Ishikawa (cell line): ENCODE measurements at regions not wholly inside any gene's neighbourhood (a gene's known extent, or its start where the extent isn't known, plus 50 kb on each side); places are given as distances from the start of the nearest gene placed in this dataset.

Experiments
- CEBPB ChIP-seq: IDR thresholded peaks from 2 replicates; pipeline ENCODE4 v1.6.1; 2012
- CREB1 ChIP-seq: IDR thresholded peaks from 2 replicates; pipeline ENCODE4 v1.6.1; 2012; ENCODE audit warnings: low read depth
- EGR1 ChIP-seq: IDR thresholded peaks from 2 replicates; pipeline ENCODE4 v1.6.1; 2012
- EP300 ChIP-seq: IDR thresholded peaks from 2 replicates; pipeline ENCODE4 v1.6.1; 2012; ENCODE audit warnings: borderline replicate concordance
- FOXM1 ChIP-seq: IDR thresholded peaks from 2 replicates; pipeline ENCODE4 v1.6.1; 2012; ENCODE audit warnings: low read depth, borderline replicate concordance
- MAX ChIP-seq: IDR thresholded peaks from 2 replicates; pipeline ENCODE4 v1.6.1; 2012
- NFIC ChIP-seq: IDR thresholded peaks from 2 replicates; pipeline ENCODE4 v1.6.1; 2012
- RAD21 ChIP-seq: IDR thresholded peaks from 2 replicates; pipeline ENCODE4 v1.6.1; 2012; ENCODE audit warnings: low read depth
- REST ChIP-seq: IDR thresholded peaks from 2 replicates; pipeline ENCODE4 v1.6.1; 2012; ENCODE audit warnings: low read depth, mild to moderate bottlenecking
- TAF1 ChIP-seq: IDR thresholded peaks from 2 replicates; pipeline ENCODE4 v1.6.1; 2012; ENCODE audit warnings: low read depth, mild to moderate bottlenecking
- TCF12 ChIP-seq: IDR thresholded peaks from 2 replicates; pipeline ENCODE4 v1.6.1; 2012; ENCODE audit warnings: low read depth
- TEAD4 ChIP-seq: IDR thresholded peaks from 2 replicates; pipeline ENCODE4 v1.6.1; 2012
- USF1 ChIP-seq: IDR thresholded peaks from 2 replicates; pipeline ENCODE4 v1.6.1; 2012
- YY1 ChIP-seq: IDR thresholded peaks from 2 replicates; pipeline ENCODE4 v1.6.1; 2012; ENCODE audit warnings: low read depth
- ZBTB7A ChIP-seq: IDR thresholded peaks from 2 replicates; pipeline ENCODE4 v1.6.1; 2012; ENCODE audit warnings: low read depth

- TF ChIP-seq RAD21: no peak
- no peak for TF ChIP-seq YY1
- no peak for TF ChIP-seq MAX
- TF ChIP-seq EGR1: no peak
- TF ChIP-seq EP300: no peak
- no peak for TF ChIP-seq FOXM1
- no peak for TF ChIP-seq USF1
Measured at GRCh38 chr7:121489440-121489839, 93.3 kb upstream of the FAM3C start.

- TF ChIP-seq REST (no peak), EGR1 (no peak), NFIC (no peak), YY1 (no peak), MAX (no peak), TEAD4 (no peak), RAD21 (no peak), CEBPB (no peak), EP300 (no peak)
Measured at GRCh38 chr7:121488111-121488650, 92.1 kb upstream of the FAM3C start.

GRCh38 chr7:121486590-121486989 lies 90.5 kb upstream of the FAM3C start:
- TF ChIP-seq ZBTB7A: no peak
- no peak for TF ChIP-seq TEAD4
- TF ChIP-seq FOXM1: no peak
- TF ChIP-seq TAF1: no peak
- no peak for TF ChIP-seq TCF12
- no peak for TF ChIP-seq CEBPB
- TF ChIP-seq YY1: no peak
- no peak for TF ChIP-seq RAD21
- TF ChIP-seq EP300: no peak
- no peak for TF ChIP-seq MAX
- TF ChIP-seq NFIC: no peak
- no peak for TF ChIP-seq EGR1
- no peak for TF ChIP-seq CREB1
- TF ChIP-seq USF1: no peak
- TF ChIP-seq REST: no peak

GRCh38 chr7:121485467-121486243 lies 89.5 kb upstream of the FAM3C start:
- TF ChIP-seq YY1: no peak
- TF ChIP-seq TAF1: no peak
- TF ChIP-seq RAD21: no peak
- TF ChIP-seq CREB1: no peak
- no peak for TF ChIP-seq TEAD4
- TF ChIP-seq ZBTB7A: no peak
- TF ChIP-seq REST: no peak
- TF ChIP-seq MAX: no peak
